Left colon (tissue), 2 donors: ENCODE measurements at regions not wholly inside any gene's neighbourhood (a gene's known extent, or its start where the extent isn't known, plus 50 kb on each side); places are given as distances from the start of the nearest gene placed in this dataset.
A peak's percentile ranks its signal among the peaks of the same experiment; 100 is the strongest.

Experiments used
- ATAC-seq: fragments of 200-7000 bp; cut with Tn5 transposase; one replicate; pipeline ENCODE4 v1.9.1; 2020; ENCODE audit warnings: mild to moderate bottlenecking, moderate library complexity
- DNase-seq, 2 donors: peaks; one replicate each; pipeline ENCODE4 v3.0.0-alpha.2; 2020
- intact Hi-C, 2 donors: fragments of 100-400 bp; cut with DNase I in 1 of 2; cut with micrococcal nuclease in 1 of 2; formaldehyde crosslinking; loops; one replicate each; pipeline versions ENCODE4 v1.11.2 to v1.14.0; 2022; cut with DNase I, micrococcal nuclease
- donor health status: DM: no; HTN: no; CAD: no.
- donor health status: DM: yes; HTN: yes; CAD: no.

DNA sequence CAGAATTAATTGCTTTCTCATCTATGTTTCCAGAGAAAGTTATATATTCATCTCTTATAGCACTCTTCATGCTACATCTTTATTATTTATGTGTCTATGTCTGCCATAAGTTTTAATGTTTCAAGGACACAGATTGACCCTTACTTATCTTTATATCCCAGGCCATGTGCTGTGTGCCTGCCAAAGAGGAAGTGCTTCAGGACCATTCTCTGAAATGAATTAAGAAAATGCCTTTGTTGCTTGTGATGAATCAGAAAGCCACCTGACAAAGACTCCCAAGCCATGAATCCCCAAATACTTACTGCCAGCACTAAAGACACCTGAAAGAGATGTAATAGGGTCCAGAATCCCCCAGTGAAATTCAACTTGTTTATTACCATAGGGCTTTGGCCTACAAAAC is 342.1 kb upstream of the C1orf87 start:
- ATAC-seq, result peak; percentile 40
- intact Hi-C loops, result no loop called here
- peak in 1 of 2 donors; percentile 3 for DNase-seq

DNA sequence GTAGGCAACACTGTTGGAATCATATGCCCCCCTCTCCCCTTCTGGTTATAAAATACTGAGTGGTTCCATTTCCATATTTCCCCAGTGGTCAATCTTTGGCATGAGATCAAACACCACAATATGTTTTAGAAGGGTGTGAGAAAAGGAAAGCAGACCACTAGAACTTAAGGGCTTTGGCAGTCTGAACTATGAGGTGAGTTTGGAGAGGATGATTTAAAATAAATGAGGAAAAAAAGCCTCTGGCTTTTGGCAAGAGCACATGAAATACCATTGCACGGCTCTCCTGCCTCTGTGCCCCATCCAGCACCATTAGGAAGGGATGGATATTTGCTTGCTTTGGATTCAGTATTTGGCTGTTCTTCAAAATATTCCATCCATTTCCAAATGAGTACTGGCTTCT is 339.5 kb upstream of the C1orf87 start:
- intact Hi-C loops, result no loop called here
- DNase-seq (no peak), ATAC-seq (no peak)

DNA sequence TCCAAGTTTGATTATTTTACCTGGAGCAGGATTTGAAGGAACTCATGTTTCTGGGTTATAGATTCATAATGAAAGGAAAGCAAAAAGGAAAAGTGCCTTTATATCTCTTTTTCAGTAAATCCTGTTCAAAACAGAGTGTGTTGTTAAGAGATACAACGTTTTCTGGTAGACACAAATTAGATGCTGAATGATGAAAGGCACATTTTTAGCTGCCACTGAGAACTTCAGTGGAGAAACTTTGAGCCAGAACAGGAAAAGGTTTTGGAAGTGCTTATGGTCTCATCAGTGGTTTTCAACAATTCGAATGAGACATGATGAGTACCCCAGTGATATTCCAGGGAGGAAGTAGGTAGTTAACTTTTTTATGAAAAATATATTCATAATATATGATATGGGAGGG is 338.0 kb upstream of the C1orf87 start:
- ATAC-seq (no peak), DNase-seq (no peak)
- intact Hi-C loops, result no loop called here

DNA sequence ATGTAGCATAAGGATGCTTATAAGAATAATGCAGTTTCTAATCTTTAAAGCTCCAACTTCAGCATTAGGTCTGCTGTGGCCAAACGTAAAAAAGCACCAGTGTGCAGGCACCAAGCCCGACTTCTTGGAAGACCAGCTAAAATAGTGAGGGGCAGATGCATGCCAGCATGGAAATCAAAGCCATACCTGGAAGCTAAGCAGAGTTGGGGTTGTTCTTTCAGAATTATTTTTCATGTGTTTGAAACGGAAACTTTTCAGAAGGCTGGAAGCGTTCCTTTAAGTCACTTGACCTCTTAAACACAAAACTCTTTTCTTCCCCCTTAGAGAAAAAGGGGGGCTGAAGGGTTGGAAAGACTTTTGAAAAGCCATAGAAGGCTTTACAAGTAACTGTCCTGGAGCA is 329.2 kb upstream of the C1orf87 start:
- no peak for ATAC-seq
- intact Hi-C loops, result no loop called here
- no peak for DNase-seq

DNA sequence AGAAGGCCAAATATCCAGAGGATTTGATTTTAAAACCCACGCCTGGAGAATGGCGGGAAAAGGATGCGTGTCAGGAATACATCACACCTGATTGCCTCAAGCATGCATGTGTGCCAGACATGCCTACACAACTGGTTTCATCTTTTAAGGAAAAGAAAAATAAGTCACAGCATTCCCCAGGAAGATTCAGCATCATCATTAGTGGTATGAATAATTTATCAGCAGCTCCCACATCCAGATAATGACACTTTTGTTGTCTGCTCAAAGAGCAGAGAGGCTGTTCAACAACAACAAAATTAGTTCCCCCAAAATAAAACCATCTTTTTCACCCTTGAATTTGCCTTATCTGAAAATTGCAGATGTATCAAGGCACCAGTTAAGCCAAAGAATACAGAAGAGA is 328.6 kb upstream of the C1orf87 start:
- DNase-seq (no peak), ATAC-seq (no peak)
- intact Hi-C loops, result no loop called here

DNA sequence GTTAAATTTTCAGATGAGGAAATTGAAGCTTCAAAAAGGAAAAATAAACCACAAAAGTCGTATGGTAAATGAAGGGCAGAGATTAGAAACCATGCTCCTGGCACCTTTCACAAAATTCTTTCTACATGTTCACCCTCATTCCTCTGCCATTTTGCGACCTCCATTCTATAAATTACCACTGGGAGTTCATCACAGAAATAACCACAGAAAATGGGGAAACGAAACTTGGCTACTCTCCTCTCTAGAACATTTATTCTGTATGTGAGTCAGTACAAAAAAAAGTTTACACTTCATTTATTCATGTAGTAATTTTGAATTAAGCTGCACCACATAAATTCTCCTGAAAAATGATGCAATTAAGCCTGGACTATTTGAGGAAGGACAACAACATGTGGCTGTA is 320.9 kb upstream of the C1orf87 start:
- intact Hi-C loops, result no loop called here
- ATAC-seq (no peak), DNase-seq (no peak)

DNA sequence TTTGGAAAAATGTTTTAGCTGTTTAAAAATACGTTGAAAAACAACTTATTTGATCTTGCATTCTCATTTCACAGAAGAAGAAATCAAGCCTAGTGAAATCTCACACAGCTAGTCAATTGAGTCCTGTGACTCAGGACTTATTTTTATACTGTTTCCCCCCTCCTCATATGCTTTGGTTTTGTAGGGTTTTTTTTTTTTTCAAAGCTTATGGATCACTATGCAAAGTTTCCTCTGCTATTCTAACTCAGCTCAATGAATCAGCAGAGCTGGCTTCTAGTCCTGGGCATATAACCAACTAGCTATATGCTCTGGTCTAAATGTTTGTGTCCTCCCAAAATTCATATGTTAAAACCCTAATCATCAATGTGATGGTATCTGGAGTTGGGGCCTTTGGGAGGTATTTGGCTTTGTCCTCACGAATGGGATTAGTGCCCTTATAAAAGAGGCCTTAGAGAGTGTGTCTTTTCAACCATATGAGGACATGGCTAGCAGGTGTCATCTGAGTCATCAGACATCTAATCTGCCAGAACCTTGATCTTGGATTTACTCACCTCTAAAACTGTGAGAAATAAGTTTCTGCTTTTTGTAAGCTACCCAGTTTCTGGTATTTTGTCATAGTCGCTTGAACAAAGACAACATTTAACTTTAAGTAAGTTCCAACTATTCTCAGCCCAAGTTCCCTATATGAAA is 317.2 kb upstream of the C1orf87 start:
- DNase-seq (no peak), ATAC-seq (no peak)
- intact Hi-C loops, result no loop called here

DNA sequence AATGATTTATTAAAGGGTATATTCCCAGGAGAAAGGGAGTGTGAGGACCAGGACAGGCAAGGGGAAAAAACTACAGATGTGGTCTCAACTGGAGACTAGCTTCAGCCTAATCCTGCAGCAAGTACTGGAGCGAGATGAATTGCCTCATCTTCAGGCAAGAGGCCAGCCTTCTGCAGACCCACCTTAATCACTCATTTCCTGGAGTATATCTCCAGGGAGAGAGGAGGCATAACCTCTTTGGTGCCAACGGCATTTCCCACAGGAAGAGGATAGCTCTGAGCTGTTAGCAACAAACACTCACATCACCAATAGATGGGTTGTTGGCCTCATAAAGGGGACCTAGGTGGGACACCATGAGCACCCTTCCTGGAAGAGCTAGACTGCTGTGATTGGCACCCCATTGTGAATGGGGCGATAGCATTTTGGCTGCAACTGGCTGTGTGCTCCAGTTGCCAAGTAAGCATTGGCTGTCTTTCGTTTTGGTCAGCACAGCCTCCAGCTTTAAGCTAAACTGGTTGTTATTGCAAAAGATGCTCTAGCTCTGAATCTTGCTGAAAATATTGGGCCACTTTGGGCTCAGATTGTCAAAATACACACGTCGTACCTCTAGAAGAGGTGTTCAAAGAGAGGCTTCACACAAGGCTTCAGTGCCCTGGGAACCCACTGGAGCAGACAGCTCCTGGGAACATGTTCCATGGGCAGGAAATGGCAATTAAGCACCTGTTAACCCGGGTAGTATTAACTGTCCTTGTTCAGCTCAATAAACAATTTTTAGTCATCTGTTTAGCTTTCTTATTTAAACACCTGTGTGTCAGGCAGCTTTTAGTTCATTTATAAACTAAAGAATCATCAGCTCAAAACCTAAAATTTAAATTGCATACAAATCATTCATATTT is 314.8 kb upstream of the C1orf87 start:
- intact Hi-C loops, result no loop called here
- ATAC-seq, result no peak
- no peak for DNase-seq

DNA sequence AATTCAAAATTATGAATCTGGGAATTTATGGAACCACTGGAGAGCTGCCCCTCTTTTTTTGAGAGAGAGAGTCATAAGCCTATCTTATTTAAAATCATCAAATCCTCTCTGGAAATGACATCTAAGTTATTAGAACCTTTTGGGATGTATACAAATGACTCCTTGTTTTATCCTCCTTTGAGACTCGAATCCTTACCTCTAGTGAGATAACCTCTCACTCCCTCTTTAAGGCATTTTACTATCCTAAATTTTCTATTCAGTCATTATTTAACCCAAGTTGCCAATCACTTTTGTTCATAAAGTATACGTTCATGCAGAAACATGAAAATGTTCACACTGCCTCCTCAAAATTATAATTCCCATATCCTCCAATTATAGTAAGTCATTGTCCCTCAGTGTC is 313.6 kb upstream of the C1orf87 start:
- ATAC-seq (no peak), DNase-seq (no peak)
- intact Hi-C loops, result no loop called here

DNA sequence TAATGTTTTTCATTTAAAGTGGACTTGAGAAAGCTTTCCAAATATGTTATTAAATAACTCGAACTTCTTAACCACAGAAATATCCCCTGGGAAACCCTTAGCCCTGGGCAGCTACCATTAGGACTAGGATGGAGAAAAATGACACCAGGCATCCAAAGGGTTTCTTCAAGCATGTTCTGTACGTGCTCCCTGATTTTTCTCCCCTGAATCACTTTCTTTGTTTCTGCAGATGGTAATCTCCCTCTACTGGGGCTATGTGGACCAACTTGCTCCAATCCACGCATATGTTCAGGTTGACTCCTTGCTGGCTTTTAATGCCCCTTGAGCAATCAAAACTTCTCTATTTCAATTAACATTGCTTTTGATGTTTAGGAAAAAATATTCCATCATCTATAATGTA is 312.7 kb upstream of the C1orf87 start:
- no peak for ATAC-seq
- intact Hi-C loops, result no loop called here

DNA sequence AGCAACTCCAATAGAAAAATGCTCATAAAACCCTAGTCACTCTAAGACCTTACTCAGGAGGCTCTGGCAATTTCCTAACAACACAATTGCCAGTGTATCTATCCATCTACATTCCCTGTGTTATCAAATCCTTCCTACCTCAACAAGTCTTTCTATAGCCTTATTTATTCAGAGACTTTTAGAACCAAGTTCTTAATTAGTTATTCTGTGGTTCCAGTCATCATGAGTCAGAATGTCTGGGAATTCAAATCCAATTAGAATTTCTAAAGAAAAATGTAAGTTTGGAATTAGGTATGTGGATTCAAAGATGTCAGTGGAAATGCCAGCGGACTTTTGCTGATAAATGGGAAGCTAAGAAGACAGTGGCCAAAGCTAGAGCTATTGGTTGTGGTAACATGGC is 302.6 kb upstream of the C1orf87 start:
- intact Hi-C loops, result no loop called here
- ATAC-seq (no peak), DNase-seq (no peak)

More for the DNA sequence above, 312.7 kb upstream of the C1orf87 start:
- DNase-seq, result no peak

DNA sequence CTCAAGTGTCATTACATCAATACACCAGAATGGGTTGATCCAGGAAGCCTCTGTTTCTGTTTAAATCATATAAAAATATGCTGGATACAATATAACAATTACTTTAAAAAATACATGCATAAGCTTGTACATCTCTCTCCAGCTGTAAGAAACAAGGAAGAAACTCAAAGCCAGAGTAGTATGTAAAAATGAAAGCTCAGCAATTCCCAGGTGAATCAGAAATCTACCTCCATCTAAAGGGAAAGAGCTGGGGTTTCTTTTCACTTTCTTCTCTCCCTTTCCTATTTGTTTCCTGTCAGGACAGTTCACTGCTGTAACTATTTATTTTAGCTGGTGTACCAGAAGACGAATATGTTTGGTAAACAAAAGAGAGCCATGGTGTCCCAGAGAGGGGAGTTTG is 301.0 kb upstream of the C1orf87 start:
- intact Hi-C loops, result no loop called here
- DNase-seq, result no peak
- no peak for ATAC-seq

DNA sequence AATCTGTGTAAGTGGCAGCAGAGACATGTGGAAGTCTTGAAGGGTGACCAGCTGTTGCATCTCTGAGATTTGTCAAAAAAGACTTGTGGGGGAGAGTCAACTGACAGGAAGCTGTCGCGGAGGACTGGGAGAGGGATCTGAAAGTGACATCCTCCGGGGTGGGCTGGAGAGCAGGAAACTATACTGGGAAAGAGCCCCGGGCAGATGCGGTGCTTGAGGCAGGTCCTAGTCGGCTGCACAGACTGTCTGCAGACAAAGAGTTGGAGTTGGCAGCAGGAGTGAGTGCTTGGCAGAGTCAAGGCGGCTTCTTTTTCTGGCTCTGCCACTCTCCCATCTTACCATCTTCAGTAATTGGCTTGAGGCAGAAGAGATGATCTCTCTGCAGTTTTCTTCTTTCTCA is 294.0 kb upstream of the C1orf87 start:
- ATAC-seq (no peak), DNase-seq (no peak)
- intact Hi-C loops, result no loop called here

DNA sequence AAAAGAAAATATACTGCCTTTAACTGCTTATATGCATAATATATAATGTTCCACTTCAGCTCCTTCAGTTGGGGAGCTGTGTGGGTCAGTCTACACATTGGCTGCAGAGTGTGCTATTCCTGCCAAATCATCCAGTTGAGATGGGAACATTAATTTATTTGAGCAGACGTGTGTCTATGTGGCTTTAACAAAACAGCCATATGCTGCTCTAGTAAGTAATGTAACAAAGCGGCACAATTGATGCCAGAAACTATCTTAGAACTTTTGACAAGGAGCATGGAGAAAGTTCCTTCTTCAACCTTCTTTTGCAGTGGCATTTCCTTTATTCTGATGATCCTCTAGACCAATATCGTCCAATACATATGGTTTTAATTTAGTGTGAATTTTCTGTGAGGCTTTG is 285.9 kb upstream of the C1orf87 start:
- ATAC-seq, result no peak
- DNase-seq, result no peak
- intact Hi-C loops, result no loop called here

DNA sequence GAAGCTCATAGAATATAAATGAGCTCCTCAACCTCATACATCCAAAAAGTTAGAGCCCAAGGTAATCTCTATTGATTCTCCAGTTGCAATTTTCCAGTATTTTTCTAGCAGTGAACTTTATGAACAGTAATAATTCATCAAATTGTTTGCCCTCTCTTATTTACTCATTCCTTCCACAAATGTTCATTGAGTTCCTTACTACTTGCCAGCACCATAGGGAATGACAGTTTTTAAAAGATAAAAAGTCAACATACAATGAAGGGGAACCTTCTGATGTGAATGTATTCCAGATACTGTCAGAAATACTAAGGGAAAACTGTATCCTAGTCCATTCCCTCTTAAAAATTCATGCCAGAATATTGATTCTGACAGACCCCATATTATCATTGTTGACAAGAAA is 277.0 kb upstream of the C1orf87 start:
- ATAC-seq (no peak), DNase-seq (no peak)
- intact Hi-C loops, result no loop called here

DNA sequence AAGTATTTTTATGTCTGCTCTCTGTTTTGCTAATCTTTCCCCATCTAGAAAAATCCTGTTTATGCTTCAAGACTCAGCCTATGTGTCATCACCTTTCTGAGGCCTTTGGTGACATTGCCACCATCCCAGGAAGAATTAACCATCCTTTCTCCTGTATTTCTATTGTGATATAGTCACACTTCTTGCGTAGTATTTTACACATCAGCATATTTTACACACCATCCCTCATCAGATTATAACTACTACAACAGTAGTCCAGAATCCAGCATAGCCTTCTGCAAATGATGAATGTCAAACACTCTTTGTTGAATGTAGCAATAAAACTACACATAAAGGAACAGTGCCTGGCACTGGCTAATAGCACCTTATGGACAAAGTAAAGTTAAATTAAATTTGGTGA is 275.3 kb upstream of the C1orf87 start:
- DNase-seq (no peak), ATAC-seq (no peak)
- intact Hi-C loops, result no loop called here

DNA sequence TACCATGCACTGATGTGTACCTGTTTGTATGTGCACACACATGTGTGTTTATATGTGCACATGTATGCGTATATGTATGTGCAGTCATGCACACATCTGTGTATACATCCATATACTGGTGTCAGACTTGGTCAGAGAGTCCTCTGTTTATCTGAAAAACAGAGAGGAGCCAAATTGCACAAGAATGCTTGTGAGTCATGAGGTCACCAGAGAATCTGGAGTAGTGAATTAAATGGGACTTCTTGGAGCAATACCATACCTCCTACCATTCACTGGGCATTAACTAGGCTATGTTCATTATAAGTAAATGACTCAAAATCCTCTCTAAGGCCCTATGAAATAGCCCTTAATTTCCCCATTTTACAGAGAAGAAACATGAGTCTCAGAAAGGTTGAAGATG is 272.1 kb upstream of the C1orf87 start:
- DNase-seq (no peak), ATAC-seq (no peak)
- intact Hi-C loops, result no loop called here

DNA sequence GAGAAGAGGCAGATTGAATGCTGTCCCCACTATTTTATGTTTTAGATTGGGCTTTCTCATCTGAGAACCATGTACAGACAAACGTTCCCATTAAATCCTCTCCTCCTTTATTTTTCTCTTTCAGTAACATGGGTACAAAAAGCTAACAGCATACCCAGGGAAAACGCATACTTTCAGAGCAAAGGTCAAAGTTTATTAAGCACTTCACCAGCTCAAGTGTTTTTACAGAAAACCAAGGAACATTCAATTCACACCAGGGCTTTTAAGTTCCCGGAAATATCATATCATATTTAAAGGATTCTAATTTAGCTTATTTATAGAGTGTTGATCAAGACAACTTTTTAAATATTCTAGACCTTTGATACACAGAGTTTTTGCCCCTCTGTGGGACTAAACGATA is 271.5 kb upstream of the C1orf87 start:
- no peak for DNase-seq
- no peak for ATAC-seq
- intact Hi-C loops, result no loop called here

DNA sequence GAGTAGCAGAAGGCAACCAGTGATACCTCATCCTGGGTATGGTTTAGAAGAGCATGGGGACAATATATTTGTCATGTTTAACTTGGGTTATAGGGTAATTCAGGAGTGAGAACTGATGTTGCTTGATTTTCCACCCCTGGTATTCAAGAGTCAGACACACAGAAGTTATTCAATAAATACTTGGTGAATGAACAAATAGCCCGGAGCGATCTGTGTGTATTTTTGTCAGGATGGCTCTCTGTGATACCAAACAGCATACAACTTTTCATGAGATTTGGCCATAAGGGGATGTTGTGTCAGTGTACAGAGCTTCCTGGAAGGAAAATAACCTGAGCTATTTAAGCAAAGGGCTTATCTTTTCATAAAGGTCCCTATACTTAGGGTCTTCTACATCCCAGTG is 270.2 kb upstream of the C1orf87 start:
- intact Hi-C loops, result no loop called here
- ATAC-seq (no peak), DNase-seq (no peak)

DNA sequence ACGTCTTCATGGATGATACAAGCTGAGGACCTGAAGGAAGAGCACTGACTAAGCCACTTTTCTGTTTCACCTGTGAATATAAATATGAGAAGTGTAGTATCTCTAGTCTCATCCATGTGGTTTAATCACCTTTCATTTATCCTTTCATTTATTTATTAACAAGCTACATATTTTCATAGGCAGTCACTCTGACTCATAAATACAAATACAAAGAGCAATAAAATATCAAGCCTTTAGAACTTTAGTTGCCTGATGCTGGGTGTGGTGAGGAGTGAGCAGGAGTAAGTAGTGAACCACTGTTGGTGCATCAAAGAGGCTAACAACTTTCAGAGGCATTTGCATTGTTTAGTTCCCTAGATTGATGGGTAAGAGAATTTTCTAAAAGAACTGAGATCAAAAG is 269.0 kb upstream of the C1orf87 start:
- intact Hi-C loops, result no loop called here
- no peak for ATAC-seq
- DNase-seq, result no peak

DNA sequence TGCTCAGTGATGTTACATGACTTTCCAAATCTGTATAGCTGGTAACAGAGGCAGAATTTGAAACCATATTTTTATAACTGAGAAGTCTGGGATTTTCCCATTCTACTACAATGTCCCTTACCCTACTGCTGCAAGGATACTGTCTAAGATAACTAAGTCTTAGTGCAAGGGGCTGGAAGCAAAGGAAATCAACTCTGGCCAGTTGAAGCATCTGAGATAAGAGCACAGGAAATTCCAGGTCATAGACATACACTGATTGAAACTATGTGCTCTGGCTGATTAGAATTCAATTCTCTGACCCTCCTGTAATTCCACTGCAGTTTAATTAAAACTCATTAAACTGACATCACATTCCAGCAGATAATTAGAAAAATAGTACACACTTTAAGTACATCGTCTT is 267.7 kb upstream of the C1orf87 start:
- no peak for ATAC-seq
- DNase-seq, result no peak
- intact Hi-C loops, result no loop called here
